ENCODE measurements at regions not wholly inside any gene's neighbourhood (a gene's known extent, or its start where the extent isn't known, plus 50 kb on each side); places are given as distances from the start of the nearest gene placed in this dataset.

DNA sequence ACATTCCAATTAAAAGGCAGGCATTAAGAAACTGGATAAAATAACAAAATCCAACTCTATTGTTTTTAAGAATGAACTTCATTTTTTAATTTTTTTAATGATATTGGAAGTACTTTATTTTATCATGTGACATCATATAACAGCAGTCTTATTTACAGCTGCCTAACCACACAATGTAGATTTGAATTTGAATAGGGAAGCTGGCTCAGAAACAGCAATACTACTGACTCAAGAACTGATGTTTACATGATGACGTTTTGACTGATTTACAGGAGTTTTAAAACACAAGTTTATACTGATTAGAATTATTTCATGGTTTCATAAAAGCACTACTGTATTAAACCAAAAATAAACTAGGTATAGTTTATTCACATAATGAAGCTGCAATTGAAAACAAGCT, 348.7 kb upstream of the NR5A2 start:
- TF ChIP-seq, protein P1, sequence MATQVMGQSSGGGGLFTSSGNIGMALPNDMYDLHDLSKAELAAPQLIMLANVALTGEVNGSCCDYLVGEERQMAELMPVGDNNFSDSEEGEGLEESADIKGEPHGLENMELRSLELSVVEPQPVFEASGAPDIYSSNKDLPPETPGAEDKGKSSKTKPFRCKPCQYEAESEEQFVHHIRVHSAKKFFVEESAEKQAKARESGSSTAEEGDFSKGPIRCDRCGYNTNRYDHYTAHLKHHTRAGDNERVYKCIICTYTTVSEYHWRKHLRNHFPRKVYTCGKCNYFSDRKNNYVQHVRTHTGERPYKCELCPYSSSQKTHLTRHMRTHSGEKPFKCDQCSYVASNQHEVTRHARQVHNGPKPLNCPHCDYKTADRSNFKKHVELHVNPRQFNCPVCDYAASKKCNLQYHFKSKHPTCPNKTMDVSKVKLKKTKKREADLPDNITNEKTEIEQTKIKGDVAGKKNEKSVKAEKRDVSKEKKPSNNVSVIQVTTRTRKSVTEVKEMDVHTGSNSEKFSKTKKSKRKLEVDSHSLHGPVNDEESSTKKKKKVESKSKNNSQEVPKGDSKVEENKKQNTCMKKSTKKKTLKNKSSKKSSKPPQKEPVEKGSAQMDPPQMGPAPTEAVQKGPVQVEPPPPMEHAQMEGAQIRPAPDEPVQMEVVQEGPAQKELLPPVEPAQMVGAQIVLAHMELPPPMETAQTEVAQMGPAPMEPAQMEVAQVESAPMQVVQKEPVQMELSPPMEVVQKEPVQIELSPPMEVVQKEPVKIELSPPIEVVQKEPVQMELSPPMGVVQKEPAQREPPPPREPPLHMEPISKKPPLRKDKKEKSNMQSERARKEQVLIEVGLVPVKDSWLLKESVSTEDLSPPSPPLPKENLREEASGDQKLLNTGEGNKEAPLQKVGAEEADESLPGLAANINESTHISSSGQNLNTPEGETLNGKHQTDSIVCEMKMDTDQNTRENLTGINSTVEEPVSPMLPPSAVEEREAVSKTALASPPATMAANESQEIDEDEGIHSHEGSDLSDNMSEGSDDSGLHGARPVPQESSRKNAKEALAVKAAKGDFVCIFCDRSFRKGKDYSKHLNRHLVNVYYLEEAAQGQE (IDR thresholded peaks at IDR 0.05; ENCODE audit: insufficient read depth in 1 of 2, low read depth in 2 of 2, low read length in 2 of 2): no peak

DNA sequence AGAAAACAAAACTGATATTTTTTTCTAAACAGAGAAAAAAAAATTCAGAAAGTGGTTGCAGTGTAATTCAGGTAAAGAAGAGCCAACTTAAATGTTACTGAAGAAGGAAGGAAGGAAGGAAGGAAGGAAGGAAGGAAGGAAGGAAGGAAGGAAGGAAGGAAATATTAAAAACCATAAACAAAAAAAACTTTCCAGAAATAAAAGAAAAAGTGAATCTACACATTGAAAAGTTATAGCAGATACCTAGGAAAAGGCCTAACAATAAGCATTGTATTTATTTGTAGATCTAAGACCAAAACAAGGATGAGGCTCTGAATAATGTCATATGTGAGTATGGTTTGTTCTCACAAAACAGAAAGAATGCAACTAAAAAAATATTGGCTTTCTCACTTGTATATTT, 345.4 kb upstream of the NR5A2 start:
- TF ChIP-seq FOXP2 (optimal IDR thresholded peaks at IDR 0.05; ENCODE audit: borderline replicate concordance, extremely low read depth, extremely low read length, insufficient read depth) (no peak), TAF1 (IDR thresholded peaks at IDR 0.05; ENCODE audit: borderline replicate concordance, insufficient read depth, low read length) (no peak), SIN3A (IDR thresholded peaks at IDR 0.05; ENCODE audit: borderline replicate concordance, insufficient read depth, low read length) (no peak), POLR2AphosphoS5 (IDR thresholded peaks at IDR 0.05; ENCODE audit: low read depth, low read length) (no peak)
- TF ChIP-seq, protein P1 (IDR thresholded peaks at IDR 0.05; ENCODE audit: insufficient read depth in 1 of 2, low read depth in 2 of 2, low read length in 2 of 2): no peak

DNA sequence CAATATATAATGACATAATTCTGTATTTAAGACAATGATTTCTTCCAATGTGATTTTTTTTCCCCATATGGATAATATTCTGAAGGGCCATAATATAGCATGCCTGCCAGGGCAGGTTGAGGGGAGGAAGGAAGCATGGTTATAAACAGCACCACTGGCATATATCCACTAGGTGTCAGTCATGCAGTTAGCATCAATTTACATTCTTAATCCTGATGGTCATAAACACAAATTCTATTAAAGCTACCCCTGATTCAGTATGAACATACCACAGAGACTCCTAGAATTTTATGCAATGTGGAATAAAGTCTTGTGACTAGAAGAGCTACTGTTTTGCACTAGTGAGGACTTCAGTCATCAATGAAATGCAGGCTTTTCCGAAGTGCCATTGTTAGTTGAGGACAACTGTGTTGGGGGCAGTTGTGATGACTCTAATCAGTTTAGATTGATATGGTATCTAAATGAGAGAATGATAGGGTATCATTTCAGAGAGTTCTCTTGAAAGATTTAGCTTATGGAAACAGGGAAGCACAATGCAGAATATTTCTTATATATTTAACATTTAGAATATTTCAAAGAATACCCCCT, 342.7 kb upstream of the NR5A2 start:
- TF ChIP-seq TAF1 (IDR thresholded peaks at IDR 0.05; ENCODE audit: borderline replicate concordance, insufficient read depth, low read length): no peak

DNA sequence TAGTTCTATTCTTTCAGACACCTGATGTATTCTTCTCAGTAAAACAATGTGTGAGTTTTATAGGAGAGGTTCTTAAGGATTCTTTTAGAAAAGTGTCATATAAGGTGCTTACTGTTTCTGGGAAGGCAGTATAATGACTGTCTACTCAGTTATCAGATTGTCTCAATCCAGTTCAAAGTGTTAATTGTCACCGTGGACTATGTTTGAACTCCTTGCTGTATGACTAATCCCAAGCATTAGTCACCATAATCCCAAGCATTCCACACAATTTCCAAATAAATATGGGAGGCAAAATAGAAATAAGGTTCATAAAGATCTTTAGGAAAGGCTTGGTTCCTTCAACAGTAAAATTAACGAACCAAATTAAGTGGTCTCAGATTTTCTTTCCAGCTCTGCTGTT, 342.1 kb upstream of the NR5A2 start:
- TF ChIP-seq FOXP2 (optimal IDR thresholded peaks at IDR 0.05; ENCODE audit: borderline replicate concordance, extremely low read depth, extremely low read length, insufficient read depth) (no peak), POLR2AphosphoS5 (IDR thresholded peaks at IDR 0.05; ENCODE audit: low read depth, low read length) (no peak), TAF1 (IDR thresholded peaks at IDR 0.05; ENCODE audit: borderline replicate concordance, insufficient read depth, low read length) (no peak), SIN3A (IDR thresholded peaks at IDR 0.05; ENCODE audit: borderline replicate concordance, insufficient read depth, low read length) (no peak)
- TF ChIP-seq, protein P1 (IDR thresholded peaks at IDR 0.05; ENCODE audit: insufficient read depth in 1 of 2, low read depth in 2 of 2, low read length in 2 of 2): no peak

DNA sequence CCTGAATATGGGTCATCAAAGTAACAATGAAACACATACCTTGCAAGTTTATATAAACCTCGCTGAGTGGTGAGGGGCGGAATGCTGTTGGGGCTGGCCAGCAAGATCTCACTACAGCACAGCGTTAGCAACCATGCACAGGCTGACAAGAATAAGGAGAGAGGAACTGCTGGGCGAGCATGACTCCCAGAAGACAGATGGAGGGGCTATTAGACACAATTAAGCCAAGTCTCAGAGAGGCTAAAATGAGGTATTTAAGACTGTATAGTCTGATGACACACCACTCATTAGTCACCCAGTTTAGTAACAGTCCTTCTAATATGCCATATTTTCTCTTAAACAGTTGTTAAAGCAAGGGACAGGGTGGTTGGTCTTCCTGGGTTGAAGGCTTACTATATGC, 340.2 kb upstream of the NR5A2 start:
- TF ChIP-seq POLR2AphosphoS5 (IDR thresholded peaks at IDR 0.05; ENCODE audit: low read depth, low read length): no peak
- no peak for TF ChIP-seq SIN3A (IDR thresholded peaks at IDR 0.05; ENCODE audit: borderline replicate concordance, insufficient read depth, low read length)
- no peak for TF ChIP-seq TAF1 (IDR thresholded peaks at IDR 0.05; ENCODE audit: borderline replicate concordance, insufficient read depth, low read length)
- no peak for TF ChIP-seq FOXP2 (optimal IDR thresholded peaks at IDR 0.05; ENCODE audit: borderline replicate concordance, extremely low read depth, extremely low read length, insufficient read depth)
- TF ChIP-seq, protein P1 (IDR thresholded peaks at IDR 0.05; ENCODE audit: insufficient read depth in 1 of 2, low read depth in 2 of 2, low read length in 2 of 2): no peak

Measured in PFSK-1 (cell line).